Renal cortical epithelial cell (primary cell): ENCODE measurements at regions not wholly inside any gene's neighbourhood (a gene's known extent, or its start where the extent isn't known, plus 50 kb on each side); places are given as distances from the start of the nearest gene placed in this dataset.

Experiments
- DNase-seq: peaks from one replicate; pipeline ENCODE4 v3.0.0-alpha.2; 2011; ENCODE audit warnings: low read depth

GRCh38 chr19:31092274-31092673 is 257.0 kb downstream of the TSHZ3 start:
- no peak for DNase-seq

GRCh38 chr19:31089681-31090080 is 259.6 kb downstream of the TSHZ3 start:
- DNase-seq, result no peak

- no peak for DNase-seq
These were observed 264.1 kb downstream of the TSHZ3 start for GRCh38 chr19:31085125-31085524.

GRCh38 chr19:31083105-31083504 is 266.1 kb downstream of the TSHZ3 start:
- no peak for DNase-seq

DNA sequence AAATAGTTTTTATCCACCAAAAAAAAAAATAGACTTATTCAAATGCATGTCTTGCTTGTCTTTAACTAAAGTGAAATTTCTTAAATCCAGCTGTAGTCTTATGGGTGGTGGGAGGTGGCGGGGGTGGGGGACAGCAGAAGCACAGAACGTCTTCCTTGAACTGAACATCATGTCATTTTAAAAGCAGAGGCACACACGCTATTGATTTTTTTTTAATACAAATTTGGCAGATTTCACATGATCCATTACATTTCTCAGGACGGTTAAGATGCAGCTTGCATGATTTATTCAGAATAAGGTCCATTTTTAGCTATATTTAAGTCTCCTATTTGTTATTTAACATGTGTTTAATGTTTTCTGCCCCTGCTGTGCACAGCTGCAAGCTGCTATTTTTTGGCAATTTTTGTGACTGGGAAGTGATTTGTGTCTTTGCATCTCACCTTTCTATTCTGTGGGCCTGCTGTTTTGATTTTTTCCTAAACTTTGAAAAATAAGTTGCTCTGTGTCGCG is 274.0 kb downstream of the TSHZ3 start:
- DNase-seq, result no peak

GRCh38 chr19:31074199-31075125 is 274.8 kb downstream of the TSHZ3 start:
- no peak for DNase-seq

DNA sequence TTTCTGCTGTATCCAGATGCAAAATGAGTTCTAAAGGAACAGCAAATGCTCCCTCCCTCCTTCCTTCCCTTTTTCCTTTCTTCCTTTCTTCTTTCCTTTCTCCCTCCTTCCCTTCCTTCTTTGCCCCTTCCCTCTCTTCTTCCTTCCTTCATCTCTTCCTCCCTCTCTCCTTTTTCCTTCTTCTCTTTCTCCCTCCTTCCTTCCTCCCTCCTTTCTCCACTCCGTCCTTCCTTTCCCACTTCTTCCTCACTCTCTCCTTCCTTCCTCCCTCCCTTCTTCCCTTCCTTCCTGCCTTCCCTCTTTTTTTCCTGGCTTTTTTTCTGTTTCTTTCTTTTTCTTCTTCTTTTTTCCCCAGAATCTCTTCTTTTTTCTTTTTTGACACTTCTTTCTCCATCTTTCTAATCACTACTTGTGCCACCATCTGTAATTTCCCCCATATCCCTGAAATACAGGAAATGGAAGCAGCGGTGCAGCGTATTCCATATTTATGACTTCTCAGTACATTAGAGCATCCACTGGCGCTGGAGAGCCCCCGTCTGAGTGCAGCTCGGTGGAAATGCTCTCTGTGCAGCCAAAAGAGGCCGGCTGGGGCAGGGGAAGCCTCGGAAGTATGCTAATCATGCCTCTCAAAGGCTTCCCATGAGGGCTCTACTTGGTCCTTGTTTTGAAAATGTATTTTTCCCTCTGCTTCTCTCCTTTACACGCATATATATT is 275.6 kb downstream of the TSHZ3 start:
- no peak for DNase-seq

- DNase-seq, result no peak
These were observed 276.8 kb downstream of the TSHZ3 start for GRCh38 chr19:31072451-31072850.

DNA sequence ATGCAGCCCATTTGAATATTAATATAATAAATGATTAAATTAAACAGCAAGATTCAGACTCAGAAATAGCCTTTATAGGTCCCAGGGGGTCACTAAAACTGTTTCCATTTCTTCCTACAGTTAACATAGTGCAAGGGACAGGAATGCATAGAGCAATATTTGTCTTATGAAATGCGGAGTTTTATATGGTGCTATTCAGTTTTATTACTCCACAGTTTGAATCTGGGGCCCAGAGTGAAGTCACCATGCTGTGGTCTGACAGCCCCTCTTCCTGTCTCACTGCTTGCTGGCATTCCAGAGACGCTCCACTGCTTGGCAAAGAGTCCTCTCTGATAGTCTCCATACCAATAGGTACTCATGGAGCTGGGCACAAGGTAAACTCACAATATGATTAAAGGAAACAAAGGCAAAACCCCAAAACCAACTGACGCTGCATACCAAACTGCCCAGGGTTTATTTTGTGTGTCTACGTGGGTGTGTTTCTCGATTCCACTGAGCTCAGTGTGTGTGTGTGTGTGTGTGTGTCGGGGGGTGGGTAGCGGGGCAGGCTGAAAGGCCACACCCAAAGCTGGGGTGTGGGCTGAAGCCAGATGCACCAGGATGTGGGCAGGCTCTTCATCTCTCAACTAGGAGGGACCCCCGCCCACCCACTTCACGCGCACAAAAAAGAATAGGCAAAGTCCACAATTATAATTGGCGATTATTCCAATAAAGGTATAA is 277.9 kb downstream of the TSHZ3 start:
- no peak for DNase-seq

- no peak for DNase-seq
These were observed 278.8 kb downstream of the TSHZ3 start for GRCh38 chr19:31070146-31071065.

DNA sequence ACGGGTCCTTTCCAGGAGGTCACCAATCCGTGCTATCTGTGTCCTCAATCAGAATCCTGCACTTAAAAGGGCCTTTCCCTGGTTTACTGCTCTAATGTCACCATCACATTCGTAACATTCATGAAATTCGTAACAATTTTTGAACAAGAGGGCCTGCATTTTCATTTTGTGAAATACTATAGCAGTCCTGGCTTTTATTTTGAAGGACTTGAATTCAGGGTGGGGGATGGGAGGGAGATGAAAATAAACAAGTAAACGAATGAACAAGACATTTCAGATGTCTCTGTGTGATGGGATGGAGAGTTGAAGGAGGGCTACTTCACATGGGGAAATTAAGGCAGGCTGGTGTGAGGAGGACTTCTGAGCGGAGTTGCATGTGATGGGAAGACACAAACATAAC is 281.0 kb downstream of the TSHZ3 start:
- DNase-seq, result no peak

- peak; percentile 88 for DNase-seq
These were observed 282.9 kb downstream of the TSHZ3 start for GRCh38 chr19:31066385-31066784.

DNA sequence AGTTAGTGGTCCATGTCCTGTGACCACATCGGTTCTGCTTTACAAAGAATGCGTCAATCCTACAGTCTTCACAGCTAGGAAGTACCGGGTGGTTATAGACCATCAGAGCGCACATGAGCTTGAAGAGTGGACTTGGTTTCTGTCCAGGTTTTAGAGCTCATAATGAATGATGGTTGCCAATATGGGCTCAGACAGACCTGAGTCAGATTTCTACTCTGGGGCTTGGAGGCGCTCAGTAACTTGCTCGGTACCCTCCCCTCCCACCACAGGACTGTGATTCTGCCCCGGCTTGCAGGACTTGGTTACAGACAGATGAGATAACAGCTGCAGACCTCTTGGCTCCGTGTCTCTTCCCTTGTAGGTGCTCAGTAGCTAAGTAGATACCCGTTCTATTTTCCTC is 284.7 kb downstream of the TSHZ3 start:
- peak; percentile 70 for DNase-seq

DNA sequence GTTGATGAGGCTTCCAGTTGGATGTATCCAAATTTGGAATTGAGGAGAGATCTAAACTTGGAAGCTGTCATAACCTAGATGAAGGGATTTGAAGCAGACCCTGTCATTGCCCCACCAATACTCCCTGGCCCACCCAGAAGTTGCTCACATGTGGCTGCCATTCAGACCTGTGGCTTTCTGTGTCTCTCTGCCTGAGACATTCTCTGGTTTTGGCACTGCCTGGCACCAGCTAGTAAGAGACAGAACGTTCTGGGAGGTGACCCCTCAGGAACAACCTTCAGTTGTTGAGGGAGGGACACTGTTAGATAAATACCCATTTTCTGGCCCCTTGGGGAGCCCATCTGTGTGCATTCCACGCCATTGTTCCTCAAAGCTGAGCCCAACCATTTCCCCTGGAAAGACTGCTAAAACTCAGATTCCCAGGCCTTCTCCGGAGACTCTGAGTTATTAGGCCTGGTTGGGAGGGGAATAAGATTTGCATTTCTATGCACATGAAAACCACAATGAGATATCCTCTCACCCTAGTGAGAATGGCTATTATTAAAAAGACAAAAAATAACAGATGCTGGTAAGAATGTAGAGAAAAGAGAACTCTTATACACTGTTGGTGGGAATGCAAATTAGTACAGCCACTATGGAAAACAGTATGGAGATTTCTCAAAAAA is 290.4 kb downstream of the TSHZ3 start:
- DNase-seq, result no peak

GRCh38 chr19:31057476-31057875 is 291.8 kb downstream of the TSHZ3 start:
- DNase-seq, result no peak

GRCh38 chr19:31055454-31055853 is 293.8 kb downstream of the TSHZ3 start:
- DNase-seq, result no peak

DNA sequence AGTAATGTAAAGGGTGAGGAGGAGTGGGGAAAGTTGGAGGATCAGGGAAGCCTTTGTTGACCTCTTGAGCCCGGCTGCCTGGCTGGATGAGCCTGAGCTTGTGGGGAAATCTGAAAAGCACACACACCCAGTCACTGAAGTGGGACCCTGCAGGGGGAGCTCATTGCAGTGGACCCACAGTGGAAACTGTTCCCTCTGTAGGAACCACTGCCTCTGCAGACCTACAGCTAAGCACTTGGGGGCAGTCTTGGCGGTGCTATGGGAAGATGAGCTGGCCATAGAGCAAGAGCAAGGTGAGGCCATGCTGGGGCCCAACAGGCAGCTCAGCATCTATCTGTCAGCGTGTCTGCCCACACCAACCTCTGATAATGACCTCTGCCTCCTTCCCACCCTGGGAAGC is 294.8 kb downstream of the TSHZ3 start:
- DNase-seq, result peak; percentile 25

GRCh38 chr19:31049431-31049830 is 299.8 kb downstream of the TSHZ3 start:
- no peak for DNase-seq

DNA sequence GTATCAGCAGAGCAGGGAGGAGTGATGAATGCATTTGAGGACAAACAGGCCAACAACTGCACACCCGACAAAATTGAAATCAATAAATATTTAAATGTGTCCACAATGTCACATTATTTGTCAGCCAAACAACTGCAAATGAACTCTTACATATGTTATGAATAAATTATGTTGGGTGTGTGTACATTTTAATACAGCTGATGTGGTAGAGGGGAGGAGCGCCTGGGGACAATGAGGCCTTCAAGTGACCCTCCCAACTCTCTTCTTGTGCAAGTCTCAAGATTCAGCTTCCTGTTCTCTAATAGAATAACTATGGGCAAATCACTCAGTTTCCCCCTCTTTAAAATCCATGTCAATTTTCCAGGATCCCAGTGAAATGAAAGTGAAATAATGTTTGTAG is 303.2 kb downstream of the TSHZ3 start:
- DNase-seq, result no peak

- no peak for DNase-seq
These were observed 307.8 kb downstream of the TSHZ3 start for GRCh38 chr19:31041461-31041860.

DNA sequence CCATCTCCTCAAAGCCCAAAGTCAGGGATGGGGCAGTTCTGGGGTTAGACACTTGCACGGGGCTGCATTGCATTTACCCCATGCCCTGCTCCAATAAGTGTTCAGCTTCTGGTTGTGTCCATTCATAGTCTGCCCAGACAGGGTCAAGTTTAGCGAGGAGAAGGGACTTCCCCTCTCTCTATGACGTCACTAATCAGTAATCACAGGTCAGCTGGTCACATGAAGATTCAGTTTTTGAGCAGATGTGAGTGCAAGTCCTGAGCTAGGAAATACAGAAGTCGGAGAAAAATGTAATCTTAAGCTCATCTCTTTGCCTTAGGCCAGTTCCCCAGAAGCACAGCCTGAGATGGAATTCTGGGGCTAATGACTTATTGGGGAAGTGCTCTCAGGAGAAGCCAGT is 310.1 kb downstream of the TSHZ3 start:
- DNase-seq, result no peak
